Neural cell (in vitro differentiated cells): ENCODE measurements at regions not wholly inside any gene's neighbourhood (a gene's known extent, or its start where the extent isn't known, plus 50 kb on each side); places are given as distances from the start of the nearest gene placed in this dataset.

ENCODE experiments used
- H2AFZ ChIP-seq: fragments of 200-600, 300-800 bp; sonication (generic), shearing (Covaris generic); 2 replicates; pipeline ENCODE4 v1.6.0; 2014; ENCODE audit warnings: low read depth, mild to moderate bottlenecking, antibody characterized with exemption, low read length, moderate library complexity
- H3F3A ChIP-seq: fragments of 200-600 bp; shearing (Covaris generic); 2 replicates; pipeline ENCODE4 v1.6.1; 2016; ENCODE audit warnings: mild to moderate bottlenecking, moderate library complexity, mixed read lengths, antibody characterized with exemption, low read length; ENCODE audit not compliant: insufficient read depth, poor library complexity, severe bottlenecking
- H3K27ac ChIP-seq: fragments of 200-600, 300-800 bp; sonication (generic), shearing (Covaris generic); 2 replicates; pipeline ENCODE4 v1.5.1; 2014; ENCODE audit warnings: mild to moderate bottlenecking, low read length, moderate library complexity
- H3K27me3 ChIP-seq: fragments of 300-800, 200-600 bp; sonication (generic), shearing (Covaris generic); 2 replicates; pipeline ENCODE4 v1.6.0; 2014; ENCODE audit warnings: mild to moderate bottlenecking, low read depth, low read length, moderate library complexity; ENCODE audit not compliant: insufficient read depth
- H3K36me3 ChIP-seq: fragments of 300-800, 200-600 bp; sonication (generic), shearing (Covaris generic); 2 replicates; pipeline ENCODE4 v1.5.1; 2014; ENCODE audit warnings: mild to moderate bottlenecking, antibody characterized with exemption, low read length, moderate library complexity; ENCODE audit not compliant: insufficient read depth
- H3K4me2 ChIP-seq: fragments of 300-800, 200-600 bp; sonication (generic), shearing (Covaris generic); 2 replicates; pipeline ENCODE4 v1.6.0; 2014; ENCODE audit warnings: mild to moderate bottlenecking, low read length
- H3K4me3 ChIP-seq: fragments of 300-800, 200-600 bp; sonication (generic), shearing (Covaris generic); 2 replicates; pipeline ENCODE4 v1.5.1; 2014; ENCODE audit warnings: mild to moderate bottlenecking, low read length, moderate library complexity
- H3K79me2 ChIP-seq: fragments of 200-600 bp; shearing (Covaris generic); replicated peaks from 2 replicates; pipeline ENCODE4 v1.6.0; 2014; ENCODE audit warnings: mild to moderate bottlenecking, low read length, moderate library complexity; ENCODE audit not compliant: insufficient read depth
- H3K9ac ChIP-seq: fragments of 300-800, 200-600 bp; sonication (generic), shearing (Covaris generic); 2 replicates; pipeline ENCODE4 v1.6.1; 2016; ENCODE audit warnings: mild to moderate bottlenecking, low read length, mixed read lengths
- H3K9me2 ChIP-seq: fragments of 200-600 bp; shearing (Covaris generic); 2 replicates; pipeline ENCODE4 v1.6.1; 2016; ENCODE audit warnings: mild to moderate bottlenecking, low read length, mixed read lengths; ENCODE audit not compliant: insufficient read depth
- H3K9me3 ChIP-seq: fragments of 200-600, 300-800 bp; sonication (generic), shearing (Covaris generic); 2 replicates; pipeline ENCODE4 v1.6.1; 2016; ENCODE audit warnings: mild to moderate bottlenecking, mixed run types, low read length, moderate library complexity, mixed read lengths
- H4K20me1 ChIP-seq: fragments of 200-600 bp; shearing (Covaris generic); 2 replicates; pipeline ENCODE4 v1.6.1; 2016; ENCODE audit warnings: mild to moderate bottlenecking, mixed run types; ENCODE audit not compliant: insufficient read depth
- CTCF ChIP-seq: fragments of 450-650 bp; IDR thresholded peaks from 2 replicates; pipeline ENCODE4 v1.5.1; 2014; ENCODE audit warnings: antibody characterized with exemption, mild to moderate bottlenecking, moderate library complexity; ENCODE audit not compliant: poor library complexity, severe bottlenecking
- EP300 ChIP-seq: fragments of 450-650 bp; conservative IDR thresholded peaks from 2 replicates; pipeline ENCODE4 v1.6.1; 2014; ENCODE audit warnings: antibody characterized with exemption, mild to moderate bottlenecking, moderate library complexity; ENCODE audit not compliant: poor library complexity, severe bottlenecking
- EZH2 ChIP-seq: fragments of 200-600, 300-800 bp; shearing (Covaris generic), sonication (generic); IDR thresholded peaks from 2 replicates; pipeline ENCODE4 v1.6.1; 2014; ENCODE audit warnings: antibody characterized with exemption, low read length, borderline replicate concordance, mild to moderate bottlenecking; ENCODE audit not compliant: insufficient read depth, poor library complexity, severe bottlenecking
- MXI1 ChIP-seq: fragments of 450-650 bp; conservative IDR thresholded peaks from 2 replicates; pipeline ENCODE4 v1.6.1; 2014; ENCODE audit warnings: antibody characterized with exemption, mild to moderate bottlenecking; ENCODE audit not compliant: poor library complexity, severe bottlenecking
- POLR2AphosphoS5 ChIP-seq: IDR thresholded peaks from 2 replicates; pipeline ENCODE4 v1.6.1; 2012
- RAD21 ChIP-seq: fragments of 450-650 bp; conservative IDR thresholded peaks from 2 replicates; pipeline ENCODE4 v1.6.1; 2014; ENCODE audit warnings: antibody characterized with exemption, mild to moderate bottlenecking, moderate library complexity
- REST ChIP-seq: IDR thresholded peaks from 2 replicates; pipeline ENCODE4 v1.6.1; 2012; ENCODE audit warnings: borderline replicate concordance
- SMC3 ChIP-seq: fragments of 450-650 bp; conservative IDR thresholded peaks from 2 replicates; pipeline ENCODE4 v1.6.1; 2014; ENCODE audit warnings: antibody characterized with exemption, mild to moderate bottlenecking, moderate library complexity; ENCODE audit not compliant: poor library complexity
- TAF1 ChIP-seq: IDR thresholded peaks from 2 replicates; pipeline ENCODE4 v1.6.1; 2012; ENCODE audit warnings: low read depth

- no peak overlapping the region for H3K4me2 ChIP-seq
- H3K79me2 ChIP-seq, result no peaks in the 10 kb centered on the region
- H3K4me3 ChIP-seq, result no peak overlapping the region
- H3K9ac ChIP-seq, result no peak overlapping the region
- H3F3A ChIP-seq, result no peaks in the 10 kb centered on the region
- no peaks in the 10 kb centered on the region for H4K20me1 ChIP-seq
- H2AFZ ChIP-seq, result no peak overlapping the region
- H3K9me3 ChIP-seq, result no peaks in the 10 kb centered on the region
- H3K27ac ChIP-seq, result no peak overlapping the region
- H3K36me3 ChIP-seq, result no peaks in the 10 kb centered on the region
- no peaks in the 10 kb centered on the region for H3K27me3 ChIP-seq
- H3K9me2 ChIP-seq, result no peaks in the 10 kb centered on the region
- TF ChIP-seq EZH2, result no peak
- TF ChIP-seq SMC3, result no peak
- TF ChIP-seq POLR2AphosphoS5, result no peak
- no peak for TF ChIP-seq CTCF
- TF ChIP-seq EP300, result no peak
- TF ChIP-seq MXI1, result no peak
- TF ChIP-seq TAF1, result no peak
- TF ChIP-seq RAD21, result no peak
Observed at GRCh38 chr10:43983856-43984271, 335.2 kb upstream of the ZNF32 start.

- TF ChIP-seq POLR2AphosphoS5 (no peak), REST (no peak)
- Histone ChIP-seq H3K4me3 (no peak overlapping the region), H4K20me1 (no peaks in the 10 kb centered on the region), H3K36me3 (no peaks in the 10 kb centered on the region), H3K9ac (no peak overlapping the region), H3K27ac (no peak overlapping the region), H3K79me2 (no peaks in the 10 kb centered on the region), H3F3A (no peaks in the 10 kb centered on the region), H3K9me3 (no peaks in the 10 kb centered on the region), H2AFZ (no peak overlapping the region), H3K9me2 (no peaks in the 10 kb centered on the region), H3K27me3 (no peaks in the 10 kb centered on the region), H3K4me2 (no peak overlapping the region)
Observed at GRCh38 chr10:43983405-43983804, 334.7 kb upstream of the ZNF32 start.

- no peak for TF ChIP-seq EP300
- no peak overlapping the region for H3K9ac ChIP-seq
Observed at GRCh38 chr10:43982250-43982649, 333.6 kb upstream of the ZNF32 start.

More at GRCh38 chr10:43982250-43982649, 333.6 kb upstream of the ZNF32 start:
- no peaks in the 10 kb centered on the region for H3K36me3 ChIP-seq
- H4K20me1 ChIP-seq, result no peaks in the 10 kb centered on the region
- no peak overlapping the region for H2AFZ ChIP-seq
- no peak overlapping the region for H3K27ac ChIP-seq
- no peaks in the 10 kb centered on the region for H3K9me3 ChIP-seq
- no peaks in the 10 kb centered on the region for H3K79me2 ChIP-seq
- H3K4me3 ChIP-seq, result no peak overlapping the region
- H3K9me2 ChIP-seq, result no peaks in the 10 kb centered on the region
- no peak overlapping the region for H3K4me2 ChIP-seq
- no peaks in the 10 kb centered on the region for H3F3A ChIP-seq
- H3K27me3 ChIP-seq, result no peaks in the 10 kb centered on the region
